Lower leg skin (tissue), 4 donors: ENCODE measurements at regions not wholly inside any gene's neighbourhood (a gene's known extent, or its start where the extent isn't known, plus 50 kb on each side); places are given as distances from the start of the nearest gene placed in this dataset.
"Not testable (repeated sequence)": the region's sequence is repeated elsewhere in the genome, so short reads cannot be mapped to it uniquely, and the experiment has no call there.

ENCODE experiments used
- DNase-seq, 2 donors: peaks; one replicate each; pipeline ENCODE4 v3.0.0-alpha.2; 2019; ENCODE audit warnings: low spot score in 2 of 2
- H3K4me3 ChIP-seq: fragments of 200-600 bp; sonication (generic); 2 replicates; pipeline ENCODE4 v1.5.1; 2017; ENCODE audit warnings: mild to moderate bottlenecking, low read depth; ENCODE audit not compliant: poor library complexity, severe bottlenecking
- CTCF ChIP-seq, 3 donors: fragments of 450-650 bp; IDR thresholded peaks; one replicate each; pipeline ENCODE4 v1.5.1; 2016; ENCODE audit warnings: antibody characterized with exemption in 3 of 3, mild to moderate bottlenecking in 3 of 3, moderate library complexity in 2 of 3
- POLR2A ChIP-seq, 2 donors: fragments of 450-650 bp; IDR thresholded peaks; one replicate each; pipeline ENCODE4 v1.6.1; 2016 to 2017; ENCODE audit warnings: antibody characterized with exemption in 2 of 2, mild to moderate bottlenecking in 1 of 2, moderate library complexity in 1 of 2
- WGBS, 2 donors: methylation state at CpG; one replicate each; pipeline ENCODE4 v1.1.5; 2018; 5-methylcytosine and 5-hydroxymethylcytosine counted together
- intact Hi-C: fragments of 100-400 bp; cut with DNase I; formaldehyde crosslinking; loops from one replicate; pipeline ENCODE4 v1.15.0; 2023; ENCODE audit warnings: low total_unique reads

- TF ChIP-seq CTCF (IDR thresholded peaks at IDR 0.05) (no peak), POLR2A (IDR thresholded peaks at IDR 0.05) (no peak)
- intact Hi-C loops, result no loop called here
- H3K4me3 ChIP-seq, result no peak overlapping the region
- no peak for DNase-seq
Observed at GRCh38 chr22:18731075-18731666, 119.5 kb upstream of the RIMBP3 start.

GRCh38 chr22:18730410-18730809, 118.7 kb upstream of the RIMBP3 start:
- H3K4me3 ChIP-seq, intact Hi-C loops: not testable (repeated sequence)
- 74 to 84% methylated on average over 3 of the region's 3 CpGs for WGBS, 2 donors
- peak; percentile 83 to 88 for DNase-seq
